H1 (cell line): ENCODE measurements at regions not wholly inside any gene's neighbourhood (a gene's known extent, or its start where the extent isn't known, plus 50 kb on each side); places are given as distances from the start of the nearest gene placed in this dataset.

ENCODE experiments used
- CTCF ChIA-PET: fragments of 300-600 bp; sonication (Branson Sonifier 250); formaldehyde crosslinking; loops from one replicate; lab custom pipeline; 2021; ENCODE audit not compliant: partially characterized antibody; lab: Charles Lee
- POLR2A ChIA-PET: fragments of 300-600 bp; sonication (Branson Sonifier 250); formaldehyde crosslinking; loops from one replicate; lab custom pipeline; 2021; ENCODE audit warnings: inconsistent platforms; ENCODE audit not compliant: partially characterized antibody; lab: Charles Lee
- DNase-seq, 2 experiments: peaks; one replicate each; pipeline versions ENCODE4 v3.0.0 to v3.0.0-alpha.2; 2010 to 2022; ENCODE audit warnings: low spot score in 2 of 2, low read depth in 1 of 2, mixed read lengths in 1 of 2
- FAIRE-seq: peaks from 2 replicates; lab custom pipeline; 2011; peaks lifted over from hg19 to GRCh38; lab: Jason Lieb, UNC
- H2AFZ ChIP-seq: 2 replicates; pipeline ENCODE4 v1.8.1; 2012; ENCODE audit warnings: low read length, inconsistent platforms
- H2AK5ac ChIP-seq: 2 replicates; pipeline ENCODE4 v1.6.1; 2013; ENCODE audit warnings: low read depth, low read length
- H2BK120ac ChIP-seq: replicated peaks from 2 replicates; pipeline ENCODE3; 2013; ENCODE audit warnings: low read depth, low read length, inconsistent platforms
- H2BK12ac ChIP-seq: 2 replicates; pipeline ENCODE4 v1.6.1; 2013; ENCODE audit warnings: low read depth, low read length
- H2BK15ac ChIP-seq: 2 replicates; pipeline ENCODE4 v1.6.1; 2013; ENCODE audit warnings: low read length
- H2BK20ac ChIP-seq: 2 replicates; pipeline ENCODE4 v1.6.1; 2013; ENCODE audit warnings: low read length
- H2BK5ac ChIP-seq: 2 replicates; pipeline ENCODE4 v1.6.1; 2013; ENCODE audit warnings: low read depth, low read length
- H3K14ac ChIP-seq: 2 replicates; pipeline ENCODE4 v1.6.1; 2013; ENCODE audit warnings: inconsistent platforms; ENCODE audit not compliant: insufficient read length
- H3K18ac ChIP-seq: 2 replicates; pipeline ENCODE4 v1.6.1; 2013; ENCODE audit warnings: low read length; ENCODE audit errors: extremely low read depth
- H3K23ac ChIP-seq: 2 replicates; pipeline ENCODE4 v1.6.1; 2013; ENCODE audit warnings: inconsistent platforms; ENCODE audit not compliant: insufficient read length
- H3K23me2 ChIP-seq: 2 replicates; pipeline ENCODE4 v1.6.1; 2013; ENCODE audit warnings: low read depth, low read length
- H3K27ac ChIP-seq: 2 replicates; pipeline ENCODE4 v1.6.1; 2011; ENCODE audit warnings: low read depth, low read length, inconsistent platforms
- H3K27me3 ChIP-seq, 4 experiments: replicated peaks in 1 of 4; 1 replicate in 1 of 4; 2 replicates in 3 of 4; pipeline versions ENCODE4 v1.6.1 to v1.8.1; 2011 to 2013; ENCODE audit warnings: low read length in 3 of 4, mild to moderate bottlenecking in 3 of 4, inconsistent platforms in 2 of 4, mixed read lengths in 2 of 4, moderate library complexity in 1 of 4; ENCODE audit not compliant: control insufficient read depth in 3 of 4, insufficient read depth in 3 of 4; ENCODE audit errors: extremely low read depth in 1 of 4
- H3K36me3 ChIP-seq, 4 experiments: 2 replicates each; pipeline versions ENCODE4 v1.6.1 to v1.8.1; 2011 to 2013; ENCODE audit warnings: mild to moderate bottlenecking in 4 of 4, low read length in 3 of 4, moderate library complexity in 2 of 4, control low read depth in 1 of 4, inconsistent platforms in 1 of 4; ENCODE audit not compliant: insufficient read depth in 4 of 4, control insufficient read depth in 2 of 4
- H3K4ac ChIP-seq: replicated peaks from 2 replicates; pipeline ENCODE3; 2013; ENCODE audit warnings: low read length, low read depth, mixed read lengths, inconsistent platforms; ENCODE audit not compliant: insufficient read length
- H3K4me1 ChIP-seq, 4 experiments: replicated peaks in 1 of 4; 1 replicate in 1 of 4; 2 replicates in 3 of 4; pipeline versions ENCODE4 v1.6.1 to v1.8.1; 2011 to 2013; ENCODE audit warnings: low read length in 3 of 4, inconsistent platforms in 2 of 4, mixed read lengths in 1 of 4; ENCODE audit not compliant: insufficient read depth in 4 of 4, control insufficient read depth in 3 of 4
- H3K4me2 ChIP-seq, 2 experiments: 2 replicates each; pipeline versions ENCODE4 v1.6.1 to v1.8.1; 2011 to 2013; ENCODE audit warnings: low read depth in 2 of 2, low read length in 2 of 2, control low read depth in 1 of 2, inconsistent platforms in 1 of 2, mild to moderate bottlenecking in 1 of 2; ENCODE audit not compliant: insufficient read depth in 1 of 2
- H3K4me3 ChIP-seq, 4 experiments: fragments of 200-600, 300-600 bp in 1 of 4; sonication (generic), shearing (Covaris generic), sonication (Bioruptor Twin) in 1 of 4; 2 replicates each; pipeline versions ENCODE4 v1.5.1 to v1.8.1; 2011 to 2016; ENCODE audit warnings: low read length in 4 of 4, low read depth in 3 of 4, control low read depth in 2 of 4, inconsistent platforms in 2 of 4, mild to moderate bottlenecking in 2 of 4, mixed read lengths in 1 of 4, moderate library complexity in 1 of 4; ENCODE audit not compliant: insufficient read depth in 2 of 4; ENCODE audit errors: extremely low read depth in 1 of 4
- H3K56ac ChIP-seq: replicated peaks from 2 replicates; pipeline ENCODE3; 2013; ENCODE audit warnings: low read depth, mild to moderate bottlenecking, mixed read lengths, low read length, inconsistent platforms; ENCODE audit not compliant: insufficient read length
- H3K79me1 ChIP-seq: 2 replicates; pipeline ENCODE4 v1.6.1; 2013; ENCODE audit warnings: low read depth, low read length, control low read depth
- H3K79me2 ChIP-seq, 2 experiments: 2 replicates each; pipeline versions ENCODE4 v1.6.1 to v1.8.1; 2012 to 2013; ENCODE audit warnings: low read length in 2 of 2, mild to moderate bottlenecking in 2 of 2, inconsistent platforms in 1 of 2; ENCODE audit not compliant: insufficient read depth in 2 of 2, control insufficient read depth in 1 of 2
- H3K9ac ChIP-seq, 4 experiments: replicated peaks in 1 of 4; 1 replicate in 1 of 4; 2 replicates in 3 of 4; pipeline versions ENCODE4 v1.6.1 to v1.8.1; 2011 to 2013; ENCODE audit warnings: low read depth in 3 of 4, low read length in 3 of 4, control low read depth in 2 of 4, mild to moderate bottlenecking in 2 of 4, moderate library complexity in 2 of 4, inconsistent platforms in 1 of 4; ENCODE audit errors: extremely low read depth in 1 of 4
- H3K9me3 ChIP-seq, 2 experiments: 2 replicates each; pipeline versions ENCODE4 v1.6.1 to v1.8.1; 2012 to 2013; ENCODE audit warnings: mild to moderate bottlenecking in 2 of 2, moderate library complexity in 2 of 2, control low read depth in 1 of 2, inconsistent platforms in 1 of 2, low read depth in 1 of 2, low read length in 1 of 2, mixed read lengths in 1 of 2; ENCODE audit not compliant: insufficient read depth in 2 of 2
- H4K20me1 ChIP-seq, 2 experiments: replicated peaks in 1 of 2; 2 replicates each; pipeline versions ENCODE3 to v1.8.1; 2011 to 2013; ENCODE audit warnings: inconsistent platforms in 2 of 2, low read length in 2 of 2, mild to moderate bottlenecking in 1 of 2; ENCODE audit not compliant: insufficient read depth in 2 of 2, control insufficient read depth in 1 of 2
- H4K5ac ChIP-seq: 2 replicates; pipeline ENCODE4 v1.6.1; 2013; ENCODE audit warnings: low read length, low read depth, mixed read lengths, inconsistent platforms; ENCODE audit not compliant: insufficient read length
- H4K8ac ChIP-seq: 2 replicates; pipeline ENCODE4 v1.8.0; 2013; ENCODE audit warnings: mild to moderate bottlenecking, moderate library complexity, low read length, inconsistent platforms; ENCODE audit not compliant: insufficient read depth; ENCODE audit errors: extremely low read depth
- H4K91ac ChIP-seq: replicated peaks from 2 replicates; pipeline ENCODE3; 2013; ENCODE audit warnings: low read length, mixed read lengths, inconsistent platforms; ENCODE audit not compliant: insufficient read length
- BACH1 ChIP-seq: IDR thresholded peaks from 2 replicates; pipeline ENCODE4 v1.6.1; 2012; ENCODE audit warnings: low read length, improper control_type of control experiment
- CHD1 ChIP-seq: IDR thresholded peaks from 2 replicates; pipeline ENCODE4 v1.6.1; 2012; ENCODE audit warnings: low read depth, low read length, improper control_type of control experiment
- GTF2F1 ChIP-seq: IDR thresholded peaks from 2 replicates; pipeline ENCODE4 v1.6.1; 2012; ENCODE audit warnings: low read depth, low read length, improper control_type of control experiment, borderline replicate concordance
- HDAC2 ChIP-seq, 2 experiments: fragments of 300-600 bp in 1 of 2; sonication (generic) in 1 of 2; IDR thresholded peaks; 2 replicates each; pipeline ENCODE4 v1.6.1; 2011 to 2012; ENCODE audit warnings: low read depth in 2 of 2, low read length in 2 of 2, mild to moderate bottlenecking in 2 of 2, moderate library complexity in 2 of 2, borderline replicate concordance in 1 of 2, inconsistent platforms in 1 of 2
- JUN ChIP-seq: IDR thresholded peaks from 2 replicates; pipeline ENCODE4 v1.6.1; 2011; ENCODE audit warnings: low read depth, mild to moderate bottlenecking, improper control_type of control experiment, low read length
- MAFK ChIP-seq: IDR thresholded peaks from 2 replicates; pipeline ENCODE4 v1.6.1; 2012; ENCODE audit warnings: low read depth, mild to moderate bottlenecking, improper control_type of control experiment, low read length
- NANOG ChIP-seq: IDR thresholded peaks from 2 replicates; pipeline ENCODE4 v1.6.1; 2011; ENCODE audit warnings: low read length, low read depth, mild to moderate bottlenecking, inconsistent platforms; ENCODE audit not compliant: insufficient read depth, poor library complexity, severe bottlenecking
- WGBS, 2 experiments: shearing (Covaris generic) in 1 of 2; methylation state at CpG; one replicate each; pipeline versions ENCODE4 v1.1.6 to v1.1.7; 2013 to 2015; ENCODE audit warnings: low lambda C conversion rate in 2 of 2, mixed read lengths in 2 of 2, inconsistent platforms in 1 of 2, low coverage in 1 of 2, missing lambda C conversion rate in 1 of 2; ENCODE audit not compliant: insufficient replicate concordance in 2 of 2, insufficient coverage in 1 of 2, insufficient read length in 1 of 2; ENCODE audit errors: extremely low coverage in 1 of 2, missing lambda C conversion rate in 1 of 2; 5-methylcytosine and 5-hydroxymethylcytosine counted together
- TF ChIP-seq, protein P1 (sequence below), 3 experiments: IDR thresholded peaks; 1 replicate in 2 of 3; 2 replicates in 1 of 3; pipeline versions ENCODE4 v1.5.1 to v1.6.1; 2011; ENCODE audit warnings: low read length in 3 of 3, mild to moderate bottlenecking in 3 of 3, inconsistent platforms in 2 of 3, low read depth in 1 of 3, moderate library complexity in 1 of 3; ENCODE audit not compliant: insufficient read depth in 1 of 3; ENCODE audit errors: control extremely low read depth in 1 of 3
- TF ChIP-seq, protein P2 (sequence below): IDR thresholded peaks from 2 replicates; pipeline ENCODE4 v1.6.1; 2011; ENCODE audit warnings: low read depth, mild to moderate bottlenecking, low read length; ENCODE audit not compliant: insufficient read depth

DNA sequence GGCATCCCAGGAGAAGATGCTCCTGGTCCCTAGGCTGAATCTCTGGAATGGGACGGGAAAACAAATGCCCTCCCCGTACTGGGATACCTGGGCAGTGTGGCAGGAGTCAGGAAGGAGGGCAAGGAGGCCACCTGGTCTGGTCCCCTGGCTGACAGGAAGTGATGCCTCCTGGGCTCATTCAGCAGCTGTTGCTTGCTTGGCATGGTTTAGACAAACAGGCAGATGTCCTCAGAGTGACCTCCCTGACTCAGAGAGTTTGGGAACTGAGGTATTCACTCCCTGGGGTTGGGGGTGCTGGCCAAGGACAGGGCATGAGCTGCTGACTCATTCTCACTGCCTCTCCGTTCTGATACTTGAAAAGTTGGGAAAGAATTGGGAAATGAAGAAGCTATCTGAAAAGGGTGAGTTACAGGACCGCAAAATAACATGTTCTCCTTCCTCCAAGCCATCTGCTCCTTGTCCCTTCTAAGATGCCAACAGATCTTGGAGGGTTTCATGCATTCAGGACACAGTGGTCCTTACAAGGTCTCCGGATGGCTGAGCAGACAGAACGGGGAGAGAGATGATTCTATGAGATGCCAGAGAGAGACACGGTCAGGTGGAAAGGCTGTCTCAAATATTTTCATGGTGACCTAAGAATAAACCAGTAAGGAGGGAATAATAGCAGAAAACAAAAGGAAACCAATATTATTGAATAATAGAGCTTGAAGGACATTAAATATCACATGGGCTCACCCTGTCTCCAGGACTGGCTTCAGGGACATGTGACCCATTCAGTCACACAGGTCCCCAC lies 534.5 kb downstream of the BNC2 start:
- no peaks in the 10 kb centered on the region for H3K36me3 ChIP-seq
- H3K27me3 ChIP-seq: no peaks in the 10 kb centered on the region
- H3K14ac ChIP-seq: no peak overlapping the region
- no peak overlapping the region for H3K56ac ChIP-seq
- H3K4me1 ChIP-seq: no peaks in the 10 kb centered on the region
- no peaks in the 10 kb centered on the region for H3K79me1 ChIP-seq
- no peaks in the 10 kb centered on the region for H3K23me2 ChIP-seq
- no peak for DNase-seq
- WGBS, 2 experiments: 90% methylated on average over 7 of the region's 7 CpGs; no CpG with 5 or more reads in 1 of the 2 experiments
- no peak overlapping the region for H2BK15ac ChIP-seq
- H3K79me2 ChIP-seq: no peaks in the 10 kb centered on the region
- ChIA-PET CTCF (interaction anchor here (1.0 kb wide), 1 partner anchor 27 kb away, joined by 5 read pairs; no protein-coding TSS in a partner anchor), POLR2A (no interaction called here)
- H2BK120ac ChIP-seq: no peak overlapping the region
- H2BK5ac ChIP-seq: no peak overlapping the region
- H3K18ac ChIP-seq: no peak overlapping the region
- no peak overlapping the region for H4K8ac ChIP-seq
- H3K27ac ChIP-seq: no peak overlapping the region
- H2AFZ ChIP-seq: no peak overlapping the region
- no peak overlapping the region for H4K91ac ChIP-seq
- no peak overlapping the region for H3K4me3 ChIP-seq
- 0 out of 2 replicates have a peak overlapping the region, but pooled peaks have one; percentile 13 for H2AK5ac ChIP-seq
- H3K9ac ChIP-seq: no peak overlapping the region
- no peak overlapping the region for H3K23ac ChIP-seq
- H3K4me2 ChIP-seq: no peak overlapping the region
- H3K9me3 ChIP-seq: no peaks in the 10 kb centered on the region
- FAIRE-seq: no peak
- no peak overlapping the region for H4K5ac ChIP-seq
- H2BK12ac ChIP-seq: no peak overlapping the region
- no peak overlapping the region for H2BK20ac ChIP-seq
- H4K20me1 ChIP-seq: no peaks in the 10 kb centered on the region
- H3K4ac ChIP-seq: no peak overlapping the region
- TF ChIP-seq GTF2F1 (no peak), CHD1 (no peak), BACH1 (no peak), NANOG (no peak), JUN (no peak), HDAC2 (IDR thresholded peaks at IDR 0.05; ENCODE audit: borderline replicate concordance in 1 of 2, low read depth in 2 of 2, low read length in 2 of 2) (no peak), MAFK (no peak)
- TF ChIP-seq, protein P1, sequence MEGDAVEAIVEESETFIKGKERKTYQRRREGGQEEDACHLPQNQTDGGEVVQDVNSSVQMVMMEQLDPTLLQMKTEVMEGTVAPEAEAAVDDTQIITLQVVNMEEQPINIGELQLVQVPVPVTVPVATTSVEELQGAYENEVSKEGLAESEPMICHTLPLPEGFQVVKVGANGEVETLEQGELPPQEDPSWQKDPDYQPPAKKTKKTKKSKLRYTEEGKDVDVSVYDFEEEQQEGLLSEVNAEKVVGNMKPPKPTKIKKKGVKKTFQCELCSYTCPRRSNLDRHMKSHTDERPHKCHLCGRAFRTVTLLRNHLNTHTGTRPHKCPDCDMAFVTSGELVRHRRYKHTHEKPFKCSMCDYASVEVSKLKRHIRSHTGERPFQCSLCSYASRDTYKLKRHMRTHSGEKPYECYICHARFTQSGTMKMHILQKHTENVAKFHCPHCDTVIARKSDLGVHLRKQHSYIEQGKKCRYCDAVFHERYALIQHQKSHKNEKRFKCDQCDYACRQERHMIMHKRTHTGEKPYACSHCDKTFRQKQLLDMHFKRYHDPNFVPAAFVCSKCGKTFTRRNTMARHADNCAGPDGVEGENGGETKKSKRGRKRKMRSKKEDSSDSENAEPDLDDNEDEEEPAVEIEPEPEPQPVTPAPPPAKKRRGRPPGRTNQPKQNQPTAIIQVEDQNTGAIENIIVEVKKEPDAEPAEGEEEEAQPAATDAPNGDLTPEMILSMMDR (IDR thresholded peaks at IDR 0.05; ENCODE audit: control extremely low read depth in 1 of 3, insufficient read depth in 1 of 3, low read depth in 1 of 3, low read length in 3 of 3): no peak
- TF ChIP-seq, protein P2, sequence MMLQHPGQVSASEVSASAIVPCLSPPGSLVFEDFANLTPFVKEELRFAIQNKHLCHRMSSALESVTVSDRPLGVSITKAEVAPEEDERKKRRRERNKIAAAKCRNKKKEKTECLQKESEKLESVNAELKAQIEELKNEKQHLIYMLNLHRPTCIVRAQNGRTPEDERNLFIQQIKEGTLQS: no peak
